HepG2 (cell line): ENCODE measurements at regions not wholly inside any gene's neighbourhood (a gene's known extent, or its start where the extent isn't known, plus 50 kb on each side); places are given as distances from the start of the nearest gene placed in this dataset.

ENCODE experiments used
- ATAC-seq: fragments of 200-7000 bp; cut with Tn5 transposase; 3 replicates; pipeline ENCODE4 v1.9.1; 2020; ENCODE audit warnings: mild to moderate bottlenecking, moderate library complexity
- BruUV-seq: library from RNA; stranded (reverse); fragments of 400-500 nt; replicated peaks from 2 replicates; lab custom pipeline; 2021; lab: Mats Ljungman, UMichigan
- CTCF ChIA-PET: fragments of 300-600 bp; formaldehyde crosslinking; extraction: SDS; loops from one replicate; lab custom pipeline; 2021; ENCODE audit warnings: low total read pairs, inconsistent platforms, low intra/inter-chr PET ratio; lab: Yijun Ruan, JAX
- POLR2A ChIA-PET: fragments of 350-600 bp; sonication (Branson Sonifier 250); formaldehyde crosslinking; loops from one replicate; lab custom pipeline; 2020; ENCODE audit warnings: antibody characterized with exemption, inconsistent platforms; lab: Yijun Ruan, JAX
- DNase-seq: peaks from one replicate; pipeline ENCODE4 v3.0.0-alpha.2; 2015; ENCODE audit warnings: low spot score
- FAIRE-seq: peaks from 3 replicates; lab custom pipeline; 2011; peaks lifted over from hg19 to GRCh38; lab: Jason Lieb, UNC
- H2AFZ ChIP-seq: one replicate; pipeline ENCODE4 v1.6.1; 2011; ENCODE audit warnings: low read length, inconsistent platforms
- H3K27ac ChIP-seq: fragments of 300-600 bp; 3 replicates; pipeline ENCODE4 v1.8.0; 2011; ENCODE audit warnings: mixed run types, mild to moderate bottlenecking, mixed read lengths, low read length, inconsistent platforms; ENCODE audit not compliant: insufficient read depth; ENCODE audit errors: extremely low read length
- H3K27me3 ChIP-seq, 2 experiments: fragments of 200-600 bp in 1 of 2; 2 replicates in 1 of 2; 3 replicates in 1 of 2; pipeline versions ENCODE4 v1.6.0 to v1.8.0; 2011; ENCODE audit warnings: low read length in 2 of 2, mild to moderate bottlenecking in 2 of 2, moderate library complexity in 2 of 2, inconsistent platforms in 1 of 2; ENCODE audit not compliant: insufficient read depth in 2 of 2, control insufficient read depth in 1 of 2
- H3K36me3 ChIP-seq, 2 experiments: fragments of 200-600 bp in 1 of 2; replicated peaks in 1 of 2; 2 replicates in 1 of 2; 3 replicates in 1 of 2; pipeline versions ENCODE4 v1.5.1 to v1.8.0; 2011; ENCODE audit warnings: low read length in 2 of 2, inconsistent platforms in 1 of 2; ENCODE audit not compliant: insufficient read depth in 2 of 2, control insufficient read depth in 1 of 2
- H3K4me1 ChIP-seq: 2 replicates; pipeline ENCODE4 v1.5.1; 2012; ENCODE audit warnings: low read length, inconsistent platforms; ENCODE audit not compliant: insufficient read depth
- H3K4me2 ChIP-seq: 2 replicates; pipeline ENCODE4 v1.6.0; 2011; ENCODE audit warnings: low read depth, low read length, inconsistent platforms
- H3K4me3 ChIP-seq, 3 experiments: fragments of 200-600 bp in 1 of 3; sonication (generic), shearing (Covaris generic) in 1 of 3; replicated peaks in 1 of 3; 2 replicates each; pipeline ENCODE4 v1.5.1; 2011 to 2016; ENCODE audit warnings: low read length in 3 of 3, inconsistent platforms in 2 of 3, low read depth in 2 of 3, mild to moderate bottlenecking in 2 of 3, control low read depth in 1 of 3, mixed read lengths in 1 of 3; ENCODE audit not compliant: insufficient read depth in 1 of 3
- H3K79me2 ChIP-seq: one replicate; pipeline ENCODE4 v1.6.1; 2011; ENCODE audit warnings: low read length, inconsistent platforms; ENCODE audit not compliant: insufficient read depth
- H3K9ac ChIP-seq: 2 replicates; pipeline ENCODE4 v1.6.0; 2011; ENCODE audit warnings: mild to moderate bottlenecking, low read depth, low read length, inconsistent platforms; ENCODE audit not compliant: insufficient read depth
- H3K9me3 ChIP-seq: 2 replicates; pipeline ENCODE4 v1.5.1; 2012; ENCODE audit warnings: mild to moderate bottlenecking, low read length
- H4K20me1 ChIP-seq: 2 replicates; pipeline ENCODE4 v1.6.0; 2011; ENCODE audit warnings: inconsistent platforms, mild to moderate bottlenecking, low read length, moderate library complexity; ENCODE audit not compliant: insufficient read depth
- CREB3 ChIP-seq: sonication (generic); formaldehyde crosslinking; IDR thresholded peaks from 2 replicates; pipeline ENCODE4 v1.5.0; 2020; ENCODE audit warnings: missing genetic modification reagents
- HNF4A ChIP-seq: sonication (generic); formaldehyde crosslinking; IDR thresholded peaks from 2 replicates; pipeline ENCODE4 v1.4.0; 2020; ENCODE audit warnings: missing genetic modification reagents
- HNF4G ChIP-seq, 2 experiments: sonication (generic) in 1 of 2; formaldehyde crosslinking in 1 of 2; IDR thresholded peaks; 2 replicates each; pipeline versions ENCODE4 v1.4.0 to v1.6.1; 2011 to 2020; ENCODE audit warnings: borderline replicate concordance in 2 of 2, low read depth in 2 of 2, mild to moderate bottlenecking in 2 of 2, low read length in 1 of 2, missing genetic modification reagents in 1 of 2, moderate library complexity in 1 of 2
- HNRNPK ChIP-seq: fragments of 200-400 bp; formaldehyde crosslinking; IDR thresholded peaks from 2 replicates; pipeline ENCODE4 v1.6.1; 2018; ENCODE audit warnings: low read length, low read depth, moderate library complexity, mild to moderate bottlenecking; ENCODE audit not compliant: poor library complexity, severe bottlenecking
- PAWR ChIP-seq: sonication (generic); formaldehyde crosslinking; IDR thresholded peaks from 2 replicates; pipeline ENCODE4 v1.4.0; 2020; ENCODE audit warnings: missing genetic modification reagents, mild to moderate bottlenecking, borderline replicate concordance
- RFX1 ChIP-seq: fragments of 450-650 bp; IDR thresholded peaks from 2 replicates; pipeline ENCODE4 v1.6.1; 2017
- ZNF549 ChIP-seq: sonication (generic); formaldehyde crosslinking; IDR thresholded peaks from 2 replicates; pipeline ENCODE4 v1.5.0; 2020; ENCODE audit warnings: missing genetic modification reagents
- WGBS: methylation state at CpG from one replicate; pipeline ENCODE4 v1.1.6; 2017; ENCODE audit warnings: low lambda C conversion rate; 5-methylcytosine and 5-hydroxymethylcytosine counted together
- in situ Hi-C: cut with HindIII; loops from 2 replicates; pipeline ENCODE4 v1.10.0; 2017; ENCODE audit warnings: low pct_unique_long_range_greater_than_20kb; ENCODE audit not compliant: extremely low pct_ligation_motif_present
- intact Hi-C: fragments of 100-400 bp; cut with micrococcal nuclease; formaldehyde crosslinking; loops from one replicate; pipeline ENCODE4 v1.10.0; 2022; ENCODE audit not compliant: unreplicated experiment

GRCh38 chr10:130364631-130365411 is 228.6 kb downstream of the GLRX3 start:
- no peak overlapping the region for H2AFZ ChIP-seq
- H3K9ac ChIP-seq = no peak overlapping the region
- no peak overlapping the region for H3K4me3 ChIP-seq
- intact Hi-C loops (no loop called here), in situ Hi-C loops (no loop called here)
- 45% methylated on average over 17 of the region's 17 CpGs for WGBS
- no peak for FAIRE-seq
- H3K36me3 ChIP-seq = no peaks in the 10 kb centered on the region
- peaks cover 10% of the 10 kb centered on the region for H3K4me1 ChIP-seq
- no peak for DNase-seq
- H3K4me2 ChIP-seq = no peak overlapping the region
- H3K27ac ChIP-seq = no peak overlapping the region
- H3K27me3 ChIP-seq = no peaks in the 10 kb centered on the region
- no TSS peak for BruUV-seq
- H3K79me2 ChIP-seq = no peaks in the 10 kb centered on the region
- no peaks in the 10 kb centered on the region for H4K20me1 ChIP-seq
- no peak for TF ChIP-seq ZNF549 (CRISPR knock-in tag)
- TF ChIP-seq HNRNPK = no peak
- TF ChIP-seq RFX1 = no peak
- TF ChIP-seq HNF4G (IDR thresholded peaks at IDR 0.05; ENCODE audit: borderline replicate concordance, low read depth, low read length) = no peak
- TF ChIP-seq HNF4G (CRISPR knock-in tag; IDR thresholded peaks at IDR 0.05; ENCODE audit: borderline replicate concordance, low read depth) = no peak
- no peak for TF ChIP-seq PAWR (CRISPR knock-in tag)
- POLR2A ChIA-PET = no interaction called here
- CTCF ChIA-PET = no interaction called here
- no peaks in the 10 kb centered on the region for H3K9me3 ChIP-seq
- no peak for ATAC-seq

GRCh38 chr10:130368761-130369560 is 232.8 kb downstream of the GLRX3 start:
- no peak for FAIRE-seq
- no peak overlapping the region for H3K4me3 ChIP-seq
- H3K9ac ChIP-seq = no peak overlapping the region
- no TSS peak for BruUV-seq
- in situ Hi-C loops (no loop called here), intact Hi-C loops (no loop called here)
- no peak overlapping the region for H3K27ac ChIP-seq
- TF ChIP-seq HNF4G (IDR thresholded peaks at IDR 0.05; ENCODE audit: borderline replicate concordance, low read depth, low read length) (peak; percentile 33; the same call in 1 of the 2 replicates), HNF4G (CRISPR knock-in tag; IDR thresholded peaks at IDR 0.05; ENCODE audit: borderline replicate concordance, low read depth) (no peak), CREB3 (CRISPR knock-in tag) (no peak), HNF4A (CRISPR knock-in tag) (peak; percentile 54; the same call in 1 of the 2 replicates)
- no peaks in the 10 kb centered on the region for H4K20me1 ChIP-seq
- no peak for DNase-seq
- H3K27me3 ChIP-seq = peaks cover 0 to 7% of the 10 kb centered on the region in 2 experiments; a peak in 4 of 5 replicates
- H3K4me2 ChIP-seq = no peak overlapping the region; the same call in 1 of the 2 replicates
- no peaks in the 10 kb centered on the region for H3K79me2 ChIP-seq
- ChIA-PET CTCF (no interaction called here), POLR2A (no interaction called here)
- ATAC-seq = peak; percentile 59
- peaks cover 10% of the 10 kb centered on the region for H3K4me1 ChIP-seq
- H3K36me3 ChIP-seq = no peaks in the 10 kb centered on the region
- H3K9me3 ChIP-seq = no peaks in the 10 kb centered on the region
- H2AFZ ChIP-seq = no peak overlapping the region
- 26% methylated on average over 20 of the region's 20 CpGs for WGBS
